A673 (cell line): ENCODE measurements at regions not wholly inside any gene's neighbourhood (a gene's known extent, or its start where the extent isn't known, plus 50 kb on each side); places are given as distances from the start of the nearest gene placed in this dataset.

Experiments used
- BruUV-seq: library from RNA; stranded (reverse); fragments of 400-500 nt; replicated peaks from 2 replicates; lab custom pipeline; 2021; lab: Mats Ljungman, UMichigan
- CTCF ChIA-PET: fragments of 300-600 bp; sonication (Branson Sonifier 250); formaldehyde crosslinking; loops from one replicate; lab custom pipeline; 2022; ENCODE audit warnings: antibody characterized with exemption; lab: Charles Lee
- POLR2A ChIA-PET: fragments of 300-600 bp; sonication (Branson Sonifier 250); formaldehyde crosslinking; loops from one replicate; lab custom pipeline; 2022; ENCODE audit warnings: antibody characterized with exemption; ENCODE audit not compliant: low non-redundant PET; lab: Charles Lee
- DNase-seq: peaks from one replicate; pipeline ENCODE4 v3.0.0-alpha.2; 2015; ENCODE audit warnings: low spot score
- H3K27ac ChIP-seq: fragments of 200-600 bp; sonication (generic); 2 replicates; pipeline ENCODE4 v1.5.1; 2016; ENCODE audit warnings: mixed run types, low read depth, mild to moderate bottlenecking, mixed read lengths, antibody characterized with exemption, low read length; ENCODE audit not compliant: poor library complexity, severe bottlenecking
- H3K27me3 ChIP-seq: fragments of 200-600 bp; sonication (generic); replicated peaks from 2 replicates; pipeline ENCODE4 v1.6.1; 2017; ENCODE audit warnings: mixed run types, low read depth, mild to moderate bottlenecking, mixed read lengths, antibody characterized with exemption, low read length; ENCODE audit not compliant: insufficient read depth, poor library complexity
- H3K36me3 ChIP-seq: fragments of 200-600 bp; sonication (generic); 2 replicates; pipeline ENCODE4 v1.6.1; 2016; ENCODE audit warnings: mixed run types, mild to moderate bottlenecking, mixed read lengths, antibody characterized with exemption, low read length; ENCODE audit not compliant: insufficient read depth, poor library complexity, severe bottlenecking
- H3K4me1 ChIP-seq: fragments of 200-600 bp; sonication (generic); 2 replicates; pipeline ENCODE4 v1.6.1; 2017; ENCODE audit warnings: mixed run types, mild to moderate bottlenecking, mixed read lengths, antibody characterized with exemption, low read length; ENCODE audit not compliant: insufficient read depth, poor library complexity, severe bottlenecking
- H3K4me3 ChIP-seq: fragments of 200-600 bp; sonication (generic); 2 replicates; pipeline ENCODE4 v1.5.1; 2016; ENCODE audit warnings: low read depth, mixed run types, mild to moderate bottlenecking, mixed read lengths, low read length; ENCODE audit not compliant: poor library complexity, severe bottlenecking
- H3K9me3 ChIP-seq: fragments of 200-600 bp; sonication (generic); 2 replicates; pipeline ENCODE4 v1.6.1; 2016; ENCODE audit warnings: mixed run types, low read depth, mild to moderate bottlenecking, mixed read lengths, antibody characterized with exemption, low read length; ENCODE audit not compliant: poor library complexity, severe bottlenecking
- CTCF ChIP-seq: fragments of 300-800, 200-600 bp; sonication (generic); conservative IDR thresholded peaks from 2 replicates; pipeline ENCODE4 v1.5.1; 2017; ENCODE audit warnings: low read depth, mild to moderate bottlenecking, antibody characterized with exemption, low read length, moderate library complexity, mixed read lengths
- EZH2 ChIP-seq: fragments of 200-600 bp; sonication (generic); IDR thresholded peaks from 2 replicates; pipeline ENCODE4 v1.6.1; 2017; ENCODE audit warnings: borderline replicate concordance, low read depth, mild to moderate bottlenecking, mixed read lengths, antibody characterized with exemption, low read length; ENCODE audit not compliant: poor library complexity, severe bottlenecking
- intact Hi-C: fragments of 100-400 bp; cut with micrococcal nuclease; formaldehyde crosslinking; loops from one replicate; pipeline ENCODE4 v1.10.0; 2022; ENCODE audit not compliant: unreplicated experiment

- intact Hi-C loops = no loop called here
- POLR2A ChIA-PET = no interaction called here
- TF ChIP-seq EZH2 (no peak), CTCF (no peak)
- H3K9me3 ChIP-seq = no peaks in the 10 kb centered on the region
- CTCF ChIA-PET = no interaction called here
- no peak overlapping the region for H3K4me3 ChIP-seq
- no peaks in the 10 kb centered on the region for H3K27me3 ChIP-seq
- H3K4me1 ChIP-seq = peaks cover 14% of the 10 kb centered on the region
- DNase-seq = no peak
- no peak overlapping the region for H3K27ac ChIP-seq
- no peaks in the 10 kb centered on the region for H3K36me3 ChIP-seq
- BruUV-seq = no TSS peak
Observed at GRCh38 chr4:157776930-157777528, 395.8 kb downstream of the GASK1B start.

DNA sequence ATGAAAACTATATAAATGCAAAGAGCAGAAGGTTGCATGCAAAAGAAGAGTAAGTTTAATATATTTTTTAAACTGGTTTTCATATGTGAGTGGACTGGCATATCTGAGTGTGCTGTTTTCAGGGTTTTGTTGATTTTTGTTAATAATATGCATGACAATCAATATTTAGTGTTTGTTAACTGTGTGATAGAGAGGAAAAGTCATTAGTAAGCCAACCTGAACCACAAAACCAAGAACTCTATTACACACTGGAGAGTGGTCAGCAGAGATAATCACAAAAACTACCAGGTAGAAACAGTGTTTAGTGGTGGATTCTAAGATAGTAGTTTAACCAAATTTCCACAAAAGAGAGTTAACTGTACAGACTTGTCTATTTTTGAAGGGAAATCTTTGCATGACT is 396.9 kb downstream of the GASK1B start:
- POLR2A ChIA-PET = no interaction called here
- TF ChIP-seq EZH2 = no peak
- no peak for TF ChIP-seq CTCF
- Histone ChIP-seq H3K4me3 (no peak overlapping the region), H3K36me3 (no peaks in the 10 kb centered on the region), H3K4me1 (peaks cover 14% of the 10 kb centered on the region), H3K27me3 (no peaks in the 10 kb centered on the region), H3K9me3 (no peaks in the 10 kb centered on the region), H3K27ac (no peak overlapping the region)
- DNase-seq = no peak
- intact Hi-C loops = no loop called here
- CTCF ChIA-PET = no interaction called here
- no TSS peak for BruUV-seq

GRCh38 chr4:157772907-157773306 is 399.9 kb downstream of the GASK1B start:
- Histone ChIP-seq H3K36me3 (no peaks in the 10 kb centered on the region), H3K4me1 (no peaks in the 10 kb centered on the region), H3K4me3 (no peak overlapping the region), H3K27ac (no peak overlapping the region), H3K27me3 (no peaks in the 10 kb centered on the region), H3K9me3 (no peaks in the 10 kb centered on the region)
- CTCF ChIA-PET = no interaction called here
- TF ChIP-seq EZH2 (no peak), CTCF (no peak)
- POLR2A ChIA-PET = no interaction called here
- no peak for DNase-seq
- intact Hi-C loops = no loop called here
- no TSS peak for BruUV-seq
